Cardiac fibroblast (primary cell): ENCODE measurements at regions not wholly inside any gene's neighbourhood (a gene's known extent, or its start where the extent isn't known, plus 50 kb on each side); places are given as distances from the start of the nearest gene placed in this dataset.

Experiments used
- DNase-seq, 2 donors: peaks; one replicate each; pipeline versions ENCODE4 v3.0.0 to v3.0.0-alpha.2; 2010; ENCODE audit warnings: low read depth in 2 of 2
- H3K4me3 ChIP-seq, 2 donors: replicated peaks in 1 of 2; 1 replicate in 1 of 2; 2 replicates in 1 of 2; pipeline ENCODE4 v1.5.1; 2011; ENCODE audit warnings: low read depth in 2 of 2, low read length in 2 of 2, mild to moderate bottlenecking in 2 of 2, moderate library complexity in 1 of 2
- CTCF ChIP-seq: IDR thresholded peaks from one replicate; pipeline ENCODE4 v1.5.1; 2011; ENCODE audit warnings: low read depth, mild to moderate bottlenecking, low read length, inconsistent platforms

- no peak for TF ChIP-seq CTCF
- DNase-seq = no peak
- H3K4me3 ChIP-seq = no peak overlapping the region
Measured at GRCh38 chr1:198968866-198969265, 330.0 kb downstream of the PTPRC start.

GRCh38 chr1:198969981-198970380 is 331.1 kb downstream of the PTPRC start:
- no peak overlapping the region for H3K4me3 ChIP-seq
- DNase-seq = no peak
- no peak for TF ChIP-seq CTCF

- DNase-seq = peak; percentile 16 to 59
Measured at GRCh38 chr1:198970916-198971315, 332.1 kb downstream of the PTPRC start.

GRCh38 chr1:198977909-198978308 is 339.1 kb downstream of the PTPRC start:
- H3K4me3 ChIP-seq = no peak overlapping the region
- TF ChIP-seq CTCF = no peak
- DNase-seq = no peak

More at GRCh38 chr1:198970916-198971315, 332.1 kb downstream of the PTPRC start:
- no peak overlapping the region for H3K4me3 ChIP-seq
- TF ChIP-seq CTCF = no peak

GRCh38 chr1:198978523-198978922 is 339.7 kb downstream of the PTPRC start:
- TF ChIP-seq CTCF = no peak

GRCh38 chr1:198986036-198986435 is 347.2 kb downstream of the PTPRC start:
- DNase-seq = peak in 1 of 2 donors; percentile 12
- H3K4me3 ChIP-seq = no peak overlapping the region

More at GRCh38 chr1:198978523-198978922, 339.7 kb downstream of the PTPRC start:
- no peak for DNase-seq
- no peak overlapping the region for H3K4me3 ChIP-seq

More at GRCh38 chr1:198986036-198986435, 347.2 kb downstream of the PTPRC start:
- TF ChIP-seq CTCF = no peak
